NCI-H1092 treated with DMSO at 0.1 percent for 48 hours (cell line): ENCODE measurements at regions not wholly inside any gene's neighbourhood (a gene's known extent, or its start where the extent isn't known, plus 50 kb on each side); places are given as distances from the start of the nearest gene placed in this dataset.

ENCODE experiments used
- DNase-seq: peaks from one replicate; lab custom pipeline; 2025; lab: John Stamatoyannopoulos, UW

- DNase-seq = no peak
Observed at GRCh38 chr4:141783770-141784169, 147.4 kb downstream of the IL15 start.

GRCh38 chr4:141786946-141787345 is 150.6 kb downstream of the IL15 start:
- no peak for DNase-seq

- no peak for DNase-seq
Observed at GRCh38 chr4:141788169-141788915, 152.0 kb downstream of the IL15 start.

- no peak for DNase-seq
Observed at GRCh38 chr4:141789716-141790115, 153.3 kb downstream of the IL15 start.

- no peak for DNase-seq
Observed at GRCh38 chr4:141792164-141792563, 155.8 kb downstream of the IL15 start.

DNA sequence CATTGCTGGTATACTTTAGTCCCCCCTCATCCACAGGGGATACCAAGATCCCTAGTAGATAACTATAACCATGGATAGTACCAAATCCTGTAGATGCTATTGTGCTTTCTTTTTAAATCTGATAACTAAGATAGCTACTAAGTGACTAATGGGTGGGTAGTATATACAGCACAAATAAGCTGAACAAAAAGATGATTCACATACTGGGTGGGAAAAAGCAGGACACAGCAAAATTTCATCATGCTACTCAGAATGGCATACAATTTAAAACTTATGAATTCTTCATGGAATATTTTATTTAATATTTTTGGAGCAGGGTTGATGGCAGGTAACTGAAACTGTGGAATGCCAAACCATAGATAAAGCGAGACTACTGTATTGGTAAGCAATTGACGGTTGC is 161.6 kb downstream of the IL15 start:
- DNase-seq = no peak

DNA sequence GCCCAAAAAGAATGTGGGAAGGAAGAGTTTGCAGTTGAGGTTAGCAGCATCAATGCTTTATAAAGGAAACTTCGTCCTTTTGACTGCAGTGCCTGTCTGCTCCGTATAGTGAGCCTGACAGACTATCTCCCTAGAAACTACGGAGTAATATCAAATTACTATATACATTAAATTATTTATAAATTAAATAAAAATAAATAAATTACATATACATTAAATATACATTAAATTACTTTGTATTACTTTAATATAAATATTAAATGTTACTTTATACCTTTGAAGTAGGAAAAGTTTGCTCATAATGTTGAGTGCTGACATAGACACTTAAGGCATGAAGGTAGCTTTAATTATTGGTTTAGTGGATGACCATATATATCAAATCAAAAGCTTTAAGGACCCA is 165.2 kb downstream of the IL15 start:
- DNase-seq = no peak

- no peak for DNase-seq
Observed at GRCh38 chr4:141802333-141802732, 165.9 kb downstream of the IL15 start.

DNA sequence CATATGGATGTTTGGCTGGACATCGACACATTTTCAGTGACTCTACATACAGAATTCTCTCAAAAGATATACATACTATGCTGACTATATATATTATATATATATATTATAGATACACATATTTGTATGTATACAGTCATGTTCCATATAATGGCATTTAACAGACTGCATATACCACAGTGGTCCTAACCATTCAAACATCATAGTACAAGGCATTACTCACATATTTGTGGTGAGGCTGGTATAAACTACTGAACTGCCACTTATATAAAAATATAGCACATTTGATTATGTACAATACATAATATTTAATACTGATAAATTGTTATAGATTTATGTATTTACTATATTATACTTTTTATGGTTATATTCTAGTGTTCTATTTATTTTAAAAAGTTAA is 168.5 kb downstream of the IL15 start:
- DNase-seq = no peak

- no peak for DNase-seq
Observed at GRCh38 chr4:141807103-141807891, 170.9 kb downstream of the IL15 start.

- DNase-seq = no peak
Observed at GRCh38 chr4:141810038-141810711, 173.8 kb downstream of the IL15 start.

DNA sequence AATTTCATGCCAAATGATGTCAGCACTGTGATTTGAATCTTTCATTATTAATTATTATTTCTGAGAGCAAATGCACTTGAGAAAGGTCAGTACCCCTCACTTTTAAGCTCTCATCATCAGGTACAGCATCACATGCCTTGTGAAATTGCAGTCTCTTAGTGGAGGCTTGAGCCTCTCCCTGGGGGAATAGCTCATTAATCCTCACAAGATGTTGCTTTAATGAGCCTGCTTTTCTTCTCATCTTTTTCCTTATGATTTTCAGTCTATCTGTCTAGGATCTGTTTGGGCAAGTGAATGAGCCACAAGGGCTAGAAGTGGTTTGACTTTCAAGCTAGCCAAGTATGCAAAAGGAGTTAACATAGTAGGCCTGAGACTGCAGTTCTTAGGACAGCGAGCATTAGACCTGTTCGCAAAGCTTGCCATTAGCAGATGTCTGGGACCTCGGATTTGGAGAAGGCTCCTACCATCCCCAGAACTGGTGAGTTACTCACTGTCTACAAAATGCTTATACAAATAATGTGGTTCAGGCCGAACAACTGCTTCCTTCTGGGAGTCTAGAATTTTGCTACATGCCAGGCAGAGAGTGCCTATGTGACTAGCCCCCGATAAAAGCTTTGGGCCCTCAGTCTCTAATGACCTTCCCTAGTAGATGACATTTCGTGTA is 174.5 kb downstream of the IL15 start:
- DNase-seq = no peak

DNA sequence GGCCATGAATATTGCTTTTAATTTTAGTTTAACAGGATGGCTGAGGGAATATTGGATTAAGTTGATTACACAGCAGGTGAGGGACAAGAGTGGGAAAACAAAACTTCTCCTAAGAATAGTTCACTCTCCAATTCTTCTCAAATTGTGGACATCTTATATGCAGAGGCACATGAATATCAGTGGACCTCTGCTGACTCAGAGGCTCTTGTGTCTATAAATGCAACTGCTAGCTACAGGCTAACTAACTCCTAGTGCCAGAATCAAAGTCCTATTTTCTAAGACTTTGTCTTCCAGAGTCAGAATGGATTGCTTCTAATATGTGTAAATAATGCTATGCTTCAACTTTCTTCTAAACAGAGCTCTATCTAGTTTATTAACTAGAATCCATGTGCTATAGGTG is 175.8 kb downstream of the IL15 start:
- no peak for DNase-seq

- DNase-seq = no peak
Observed at GRCh38 chr4:141814499-141814898, 178.1 kb downstream of the IL15 start.

DNA sequence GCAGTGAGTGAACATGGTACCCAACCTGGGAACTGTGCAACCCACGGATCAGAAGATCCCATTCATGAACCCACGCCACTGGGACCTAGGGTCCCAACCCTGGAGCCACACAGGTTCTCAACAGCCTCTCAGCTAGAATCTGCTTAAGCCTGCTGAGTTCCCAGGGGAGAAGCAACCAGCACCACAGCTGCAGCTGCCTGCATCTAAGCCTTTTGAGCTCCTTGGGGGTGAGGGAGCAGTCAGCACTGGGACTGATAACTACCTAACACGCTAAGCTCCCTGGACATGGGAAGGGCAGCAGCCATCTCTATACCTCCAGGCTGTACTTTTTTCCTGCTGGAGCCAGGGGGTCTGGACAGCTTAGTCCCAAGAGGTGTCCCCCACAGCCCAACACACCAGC is 179.3 kb downstream of the IL15 start:
- no peak for DNase-seq

DNA sequence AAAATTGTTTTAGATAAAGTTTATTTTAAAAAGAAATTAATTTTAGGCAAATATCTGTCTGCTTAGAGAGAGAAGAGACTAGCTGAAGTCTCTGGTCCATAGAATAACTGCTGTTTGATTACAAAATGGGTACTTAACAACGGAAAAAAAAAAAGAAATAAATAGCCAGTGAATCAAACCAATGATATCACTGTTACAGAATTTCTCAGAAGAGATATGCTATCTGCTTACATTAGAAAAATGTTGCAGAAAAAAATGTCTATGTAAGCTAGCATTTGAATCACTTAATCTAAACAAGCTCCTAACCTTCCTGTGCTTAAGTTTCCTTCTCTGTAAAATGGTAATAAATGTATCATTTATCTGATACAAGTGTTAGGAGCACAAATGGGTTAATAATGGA is 189.9 kb downstream of the IL15 start:
- DNase-seq = no peak

DNA sequence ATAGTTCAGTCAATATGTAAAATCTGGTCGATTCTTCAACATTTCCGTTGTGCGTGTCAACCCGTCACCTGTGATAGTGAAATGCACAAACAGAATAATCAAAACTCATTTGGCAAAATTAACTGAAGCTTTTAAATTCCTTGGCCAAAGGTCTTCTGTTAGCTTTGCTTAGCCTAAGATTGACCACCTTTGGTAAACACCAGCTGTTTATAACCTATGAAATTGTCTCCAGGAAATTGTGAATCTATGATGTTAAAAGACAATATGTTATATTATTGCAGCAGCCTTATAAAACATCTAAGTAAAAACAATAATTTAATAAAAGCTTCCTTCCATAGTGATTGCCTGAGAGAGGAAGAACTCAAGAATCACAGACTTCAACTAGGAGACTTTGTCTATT is 196.8 kb downstream of the IL15 start:
- DNase-seq = no peak

DNA sequence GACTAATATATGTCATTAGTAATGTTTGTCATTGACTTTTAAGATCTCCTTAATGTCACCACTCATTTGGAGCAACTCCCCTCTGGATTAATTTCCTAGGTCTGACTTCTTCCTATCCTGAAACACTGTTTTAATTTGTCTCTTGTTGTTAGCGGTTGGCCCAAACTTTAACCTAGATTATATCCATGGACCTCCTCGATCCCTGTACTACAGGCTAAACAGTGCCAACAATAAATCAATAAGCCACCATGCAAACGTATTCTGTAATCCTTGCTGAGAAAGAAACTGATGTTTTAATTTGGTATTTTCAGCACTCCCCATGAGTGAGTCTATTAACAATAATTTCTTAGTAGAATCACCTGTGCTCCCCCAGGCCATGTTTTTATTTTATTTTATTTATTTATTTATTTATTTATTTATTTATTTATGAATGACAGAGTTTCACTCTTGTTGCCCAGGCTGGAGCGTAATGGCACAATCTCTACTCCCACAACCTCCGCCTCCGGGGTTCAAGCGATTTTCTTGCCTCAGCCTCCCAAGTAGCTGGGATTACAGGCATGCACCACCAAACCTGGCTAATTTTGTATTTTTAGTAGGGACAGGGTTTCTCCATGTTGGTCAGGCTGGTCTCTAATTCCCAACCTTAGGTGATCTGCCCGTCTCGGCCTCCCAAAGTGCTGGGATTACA is 204.1 kb downstream of the IL15 start:
- no peak for DNase-seq

DNA sequence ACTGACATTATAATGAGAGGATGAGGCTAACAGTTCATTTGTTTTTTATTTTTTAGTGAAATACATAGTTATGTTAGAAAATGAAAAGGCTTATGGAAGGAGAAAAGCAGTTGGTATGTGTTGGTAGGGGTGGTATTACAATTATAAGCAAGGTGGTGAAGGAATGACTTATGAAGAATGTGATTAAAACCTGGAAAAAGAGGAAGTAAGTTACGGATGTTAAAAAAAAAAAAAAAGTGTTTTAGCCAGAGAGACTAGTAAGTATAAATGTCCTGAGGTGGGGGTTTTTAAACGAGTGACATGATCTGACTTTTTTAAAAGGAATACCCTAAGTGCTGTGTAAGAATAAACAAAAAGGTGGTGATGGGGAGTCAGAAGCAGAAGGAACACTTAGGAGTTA is 206.8 kb downstream of the IL15 start:
- no peak for DNase-seq

GRCh38 chr4:141845901-141846300 is 209.5 kb downstream of the IL15 start:
- DNase-seq = no peak

DNA sequence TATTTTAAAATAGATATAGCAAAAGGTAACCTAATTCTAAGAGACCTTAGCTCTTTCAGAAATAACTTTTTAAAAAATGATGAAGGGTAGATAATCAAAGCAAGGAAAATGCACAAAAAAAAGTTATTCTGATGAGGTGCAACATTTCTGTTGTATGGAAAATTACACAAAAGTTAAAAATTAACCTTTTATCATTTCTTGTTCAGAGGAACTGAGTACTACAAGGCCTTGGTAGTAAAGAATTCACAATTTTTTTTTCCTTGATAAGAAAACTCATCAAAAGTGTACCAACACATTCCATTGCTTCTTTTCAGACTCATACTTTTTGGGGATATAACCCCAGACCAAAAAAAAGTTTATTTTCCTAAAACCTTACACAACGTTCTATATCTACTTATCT is 213.0 kb downstream of the IL15 start:
- DNase-seq = no peak

GRCh38 chr4:141849778-141850177 is 213.4 kb downstream of the IL15 start:
- DNase-seq = no peak
